Vagina (tissue), 2 donors: ENCODE measurements at regions not wholly inside any gene's neighbourhood (a gene's known extent, or its start where the extent isn't known, plus 50 kb on each side); places are given as distances from the start of the nearest gene placed in this dataset.
"Not testable (repeated sequence)": the region's sequence is repeated elsewhere in the genome, so short reads cannot be mapped to it uniquely, and the experiment has no call there.

Experiments
- DNase-seq, 2 donors: peaks; one replicate each; pipeline ENCODE4 v3.0.0-alpha.2; 2017; ENCODE audit errors: extremely low spot score in 2 of 2
- H3K27ac ChIP-seq: fragments of 200-600 bp; sonication (generic); one replicate; pipeline ENCODE4 v1.5.1; 2019
- H3K27me3 ChIP-seq: fragments of 200-600 bp; sonication (generic); one replicate; pipeline ENCODE4 v1.5.1; 2019
- H3K36me3 ChIP-seq, 2 donors: fragments of 200-600 bp; sonication (generic); one replicate each; pipeline ENCODE4 v1.5.1; 2017 to 2019
- H3K4me1 ChIP-seq: fragments of 200-600 bp; sonication (generic); one replicate; pipeline ENCODE4 v1.5.1; 2019
- H3K4me3 ChIP-seq, 2 donors: fragments of 200-600 bp; sonication (generic); 1 replicate in 1 of 2; 2 replicates in 1 of 2; pipeline ENCODE4 v1.5.1; 2016 to 2019
- H3K9me3 ChIP-seq: fragments of 200-600 bp; sonication (generic); one replicate; pipeline ENCODE4 v1.5.1; 2019
- POLR2A ChIP-seq, 2 donors: fragments of 450-650 bp; IDR thresholded peaks; one replicate each; pipeline ENCODE4 v1.6.1; 2017; ENCODE audit warnings: antibody characterized with exemption in 2 of 2, mild to moderate bottlenecking in 2 of 2, moderate library complexity in 2 of 2
- POLR2AphosphoS5 ChIP-seq, 2 donors: sonication (generic); formaldehyde crosslinking; IDR thresholded peaks; one replicate each; pipeline ENCODE4 v1.9.0; 2017; ENCODE audit warnings: antibody characterized with exemption in 2 of 2, mild to moderate bottlenecking in 2 of 2, low read depth in 1 of 2; ENCODE audit not compliant: insufficient read depth in 1 of 2
- intact Hi-C: fragments of 100-400 bp; cut with DNase I; formaldehyde crosslinking; loops from one replicate; pipeline ENCODE4 v1.15.1; 2023
- TF ChIP-seq, protein P1 (sequence below), 3 experiments: fragments of 450-650 bp in 2 of 3; fragments of 200-600 bp in 1 of 3; sonication (generic) in 1 of 3; IDR thresholded peaks; one replicate each; pipeline ENCODE4 v1.5.1; 2017 to 2019; ENCODE audit warnings: antibody characterized with exemption in 3 of 3, mild to moderate bottlenecking in 2 of 3, moderate library complexity in 2 of 3

DNA sequence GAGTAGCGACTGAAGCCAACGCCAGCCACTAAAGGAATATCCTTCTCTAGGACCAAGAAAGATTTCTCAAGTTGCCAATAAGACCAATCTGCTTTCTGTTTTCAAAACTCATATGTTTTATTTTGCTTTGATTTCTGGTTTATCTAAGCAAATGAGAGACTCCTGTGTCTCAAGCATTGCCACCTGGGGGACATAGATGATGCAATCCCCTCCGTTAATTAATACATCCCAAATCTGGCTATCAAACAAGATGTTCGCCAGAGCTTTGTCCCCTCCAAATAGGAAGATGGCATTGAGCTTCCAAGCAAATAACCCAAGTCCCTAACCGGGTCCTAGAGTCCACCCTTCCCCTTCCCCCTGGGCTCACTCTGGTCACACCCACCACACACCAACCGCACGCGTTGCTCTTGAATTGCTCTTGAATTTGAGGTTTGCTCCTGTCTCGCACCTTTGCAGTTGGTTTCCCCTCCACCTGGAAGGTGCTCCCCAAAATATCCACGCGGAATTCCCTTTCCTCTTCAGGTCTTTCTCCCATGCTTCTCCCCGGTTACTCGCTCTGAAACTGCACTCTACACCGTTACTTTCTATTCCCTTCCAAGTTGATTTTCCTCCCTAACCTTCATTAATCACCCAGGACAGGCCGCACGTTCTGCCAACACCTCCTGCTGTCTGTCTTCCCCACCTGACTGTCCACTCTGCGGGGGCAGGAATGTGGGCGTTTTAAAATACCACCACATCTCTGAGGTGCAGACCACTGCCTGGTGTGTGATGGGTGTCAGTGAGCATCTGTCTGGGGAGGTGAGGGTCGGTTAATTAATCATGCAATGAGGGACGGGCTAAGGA lies 64.1 kb upstream of the RNF32 start:
- Histone ChIP-seq H3K27ac (no peak overlapping the region), H3K4me1 (no peaks in the 10 kb centered on the region), H3K4me3 (no peak overlapping the region), H3K36me3 (no peaks in the 10 kb centered on the region), H3K27me3 (no peaks in the 10 kb centered on the region), H3K9me3 (no peaks in the 10 kb centered on the region)
- intact Hi-C loops: no loop called here
- DNase-seq: no peak
- TF ChIP-seq, protein P1, sequence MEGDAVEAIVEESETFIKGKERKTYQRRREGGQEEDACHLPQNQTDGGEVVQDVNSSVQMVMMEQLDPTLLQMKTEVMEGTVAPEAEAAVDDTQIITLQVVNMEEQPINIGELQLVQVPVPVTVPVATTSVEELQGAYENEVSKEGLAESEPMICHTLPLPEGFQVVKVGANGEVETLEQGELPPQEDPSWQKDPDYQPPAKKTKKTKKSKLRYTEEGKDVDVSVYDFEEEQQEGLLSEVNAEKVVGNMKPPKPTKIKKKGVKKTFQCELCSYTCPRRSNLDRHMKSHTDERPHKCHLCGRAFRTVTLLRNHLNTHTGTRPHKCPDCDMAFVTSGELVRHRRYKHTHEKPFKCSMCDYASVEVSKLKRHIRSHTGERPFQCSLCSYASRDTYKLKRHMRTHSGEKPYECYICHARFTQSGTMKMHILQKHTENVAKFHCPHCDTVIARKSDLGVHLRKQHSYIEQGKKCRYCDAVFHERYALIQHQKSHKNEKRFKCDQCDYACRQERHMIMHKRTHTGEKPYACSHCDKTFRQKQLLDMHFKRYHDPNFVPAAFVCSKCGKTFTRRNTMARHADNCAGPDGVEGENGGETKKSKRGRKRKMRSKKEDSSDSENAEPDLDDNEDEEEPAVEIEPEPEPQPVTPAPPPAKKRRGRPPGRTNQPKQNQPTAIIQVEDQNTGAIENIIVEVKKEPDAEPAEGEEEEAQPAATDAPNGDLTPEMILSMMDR (IDR thresholded peaks at IDR 0.05): no peak
- TF ChIP-seq POLR2A (IDR thresholded peaks at IDR 0.05) (no peak), POLR2AphosphoS5 (IDR thresholded peaks at IDR 0.05; ENCODE audit: insufficient read depth in 1 of 2, low read depth in 1 of 2) (no peak)

DNA sequence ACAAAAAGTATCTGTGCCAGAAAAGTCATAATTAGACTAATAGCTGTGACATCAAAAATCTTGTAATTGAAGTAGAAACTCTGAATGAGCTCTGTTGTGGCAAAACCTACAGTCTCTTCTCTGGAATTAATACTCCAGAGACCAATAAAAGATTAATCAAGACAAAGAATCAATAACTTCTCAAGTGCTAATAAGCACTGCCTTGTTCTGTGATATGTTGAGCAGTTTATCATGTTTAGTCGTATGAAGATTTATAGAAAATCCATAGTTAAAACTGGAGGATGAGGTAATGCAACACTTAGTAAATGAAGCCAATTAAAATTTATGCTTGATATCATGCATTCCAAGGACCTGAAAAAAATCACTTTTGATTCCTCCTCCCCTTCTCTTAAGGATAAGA lies 72.3 kb upstream of the RNF32 start:
- no peaks in the 10 kb centered on the region for H3K36me3 ChIP-seq
- H3K9me3 ChIP-seq: no peaks in the 10 kb centered on the region
- TF ChIP-seq POLR2A (IDR thresholded peaks at IDR 0.05): no peak
- TF ChIP-seq, protein P1 (IDR thresholded peaks at IDR 0.05): no peak
- TF ChIP-seq POLR2AphosphoS5 (IDR thresholded peaks at IDR 0.05; ENCODE audit: insufficient read depth in 1 of 2, low read depth in 1 of 2): no peak
- H3K27ac ChIP-seq: no peak overlapping the region
- intact Hi-C loops: no loop called here
- H3K27me3 ChIP-seq: no peaks in the 10 kb centered on the region
- no peaks in the 10 kb centered on the region for H3K4me1 ChIP-seq
- DNase-seq: no peak
- no peak overlapping the region for H3K4me3 ChIP-seq

DNA sequence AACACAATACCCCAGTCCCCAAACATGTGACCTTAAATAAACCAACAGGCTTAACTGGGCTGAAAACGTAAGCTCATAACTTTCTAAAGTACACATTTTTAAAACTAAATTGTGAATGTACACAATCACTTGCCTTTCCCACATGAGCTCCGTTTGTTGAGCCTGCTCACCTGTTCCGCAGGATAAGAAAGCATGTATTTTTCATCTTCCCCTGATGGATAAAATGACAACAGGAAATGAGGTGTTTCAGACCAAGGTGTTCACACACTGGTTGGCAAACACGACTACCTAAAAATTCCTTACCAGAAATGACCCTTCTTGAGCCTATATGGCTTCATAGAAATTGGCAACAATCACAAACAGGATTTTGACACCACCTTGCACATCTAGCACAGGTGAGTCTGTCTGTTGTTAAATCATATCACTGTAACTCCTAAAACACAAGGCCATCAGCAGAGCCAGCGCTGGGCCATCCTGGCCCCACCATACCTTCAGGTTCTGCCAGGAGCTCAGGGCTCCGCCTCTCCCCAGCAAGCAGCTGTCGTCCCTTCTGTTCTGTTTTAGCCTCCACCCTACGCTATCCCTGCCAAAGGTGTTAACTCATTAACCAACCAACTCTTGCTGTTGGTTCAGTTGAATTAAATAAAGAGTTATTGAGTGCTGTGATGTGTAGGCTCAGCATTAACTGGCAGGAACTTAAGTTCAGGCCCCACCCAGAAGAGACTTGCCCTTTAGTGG lies 73.6 kb upstream of the RNF32 start:
- H3K27me3 ChIP-seq: no peaks in the 10 kb centered on the region
- H3K4me1 ChIP-seq: no peaks in the 10 kb centered on the region
- TF ChIP-seq POLR2AphosphoS5 (IDR thresholded peaks at IDR 0.05; ENCODE audit: insufficient read depth in 1 of 2, low read depth in 1 of 2) (no peak), POLR2A (IDR thresholded peaks at IDR 0.05) (no peak)
- TF ChIP-seq, protein P1 (IDR thresholded peaks at IDR 0.05): no peak
- no peak overlapping the region for H3K27ac ChIP-seq
- H3K9me3 ChIP-seq: no peaks in the 10 kb centered on the region
- H3K4me3 ChIP-seq: no peak overlapping the region
- no peak for DNase-seq
- H3K36me3 ChIP-seq: no peaks in the 10 kb centered on the region
- intact Hi-C loops: no loop called here

DNA sequence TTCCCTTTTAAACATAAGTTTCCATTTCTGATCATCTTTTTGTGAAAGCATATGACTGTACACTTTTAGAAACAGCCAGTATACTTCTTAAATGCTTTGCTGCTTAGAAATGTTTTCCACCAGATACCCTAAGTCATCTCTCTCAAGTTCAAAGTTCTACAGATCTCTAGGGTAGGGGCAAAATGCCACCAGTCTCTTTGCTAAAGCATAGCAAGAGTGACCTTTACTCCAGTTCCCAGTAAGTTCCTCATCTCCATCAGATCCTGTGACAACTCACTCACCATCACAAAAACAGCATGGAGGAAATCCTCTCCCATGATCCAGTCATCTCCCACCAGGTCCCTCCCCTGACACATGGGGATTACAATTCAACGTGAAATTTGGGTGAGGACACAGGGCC lies 75.6 kb upstream of the RNF32 start:
- H3K4me1 ChIP-seq, H3K9me3 ChIP-seq, H3K36me3 ChIP-seq, H3K4me3 ChIP-seq, DNase-seq, H3K27ac ChIP-seq, intact Hi-C loops, H3K27me3 ChIP-seq: not testable (repeated sequence)

DNA sequence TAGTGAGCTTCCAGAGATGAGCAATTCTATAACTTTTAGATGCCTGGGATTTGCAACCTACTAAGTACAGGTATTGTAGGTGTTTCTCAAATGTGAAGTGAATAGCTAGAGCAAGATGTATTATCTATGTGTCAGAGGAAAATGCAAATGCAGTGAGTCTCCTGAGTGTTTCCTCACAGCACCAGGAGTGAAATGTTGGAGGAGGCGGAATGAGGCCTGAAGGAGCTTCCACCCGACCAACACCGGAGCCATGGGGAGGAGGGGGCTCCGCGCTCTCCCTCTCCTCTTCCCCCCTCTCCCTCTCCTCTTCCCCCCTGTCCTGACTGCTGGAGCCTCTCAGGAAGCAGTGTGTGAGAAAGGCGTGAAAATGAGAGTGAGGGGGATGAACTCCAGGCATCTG lies 79.9 kb upstream of the RNF32 start:
- TF ChIP-seq, protein P1 (IDR thresholded peaks at IDR 0.05): no peak
- TF ChIP-seq POLR2A (IDR thresholded peaks at IDR 0.05): no peak
- TF ChIP-seq POLR2AphosphoS5 (IDR thresholded peaks at IDR 0.05; ENCODE audit: insufficient read depth in 1 of 2, low read depth in 1 of 2): no peak
- intact Hi-C loops: no loop called here

More for the DNA sequence above, 79.9 kb upstream of the RNF32 start:
- H3K4me1 ChIP-seq: no peaks in the 10 kb centered on the region
- H3K36me3 ChIP-seq: no peaks in the 10 kb centered on the region
- no peak overlapping the region for H3K4me3 ChIP-seq
- H3K27ac ChIP-seq: no peak overlapping the region
- DNase-seq: no peak
- no peaks in the 10 kb centered on the region for H3K9me3 ChIP-seq
- H3K27me3 ChIP-seq: no peaks in the 10 kb centered on the region
